Epithelial cell of esophagus (primary cell): ENCODE measurements at regions not wholly inside any gene's neighbourhood (a gene's known extent, or its start where the extent isn't known, plus 50 kb on each side); places are given as distances from the start of the nearest gene placed in this dataset.

Experiments
- DNase-seq: peaks from one replicate; pipeline ENCODE4 v3.0.0; 2010; ENCODE audit warnings: low read depth
- H3K4me3 ChIP-seq: 2 replicates; pipeline ENCODE4 v1.5.1; 2011; ENCODE audit warnings: mild to moderate bottlenecking, low read length, control low read depth
- TF ChIP-seq, protein P1 (sequence below): IDR thresholded peaks from 2 replicates; pipeline ENCODE4 v1.5.1; 2011; ENCODE audit warnings: low read depth, mild to moderate bottlenecking, low read length, control low read depth, inconsistent platforms; ENCODE audit not compliant: insufficient read depth; ENCODE audit errors: missing control alignments

GRCh38 chr15:39056357-39056756 is 491.7 kb upstream of the RASGRP1 start:
- DNase-seq = no peak
- TF ChIP-seq, protein P1, sequence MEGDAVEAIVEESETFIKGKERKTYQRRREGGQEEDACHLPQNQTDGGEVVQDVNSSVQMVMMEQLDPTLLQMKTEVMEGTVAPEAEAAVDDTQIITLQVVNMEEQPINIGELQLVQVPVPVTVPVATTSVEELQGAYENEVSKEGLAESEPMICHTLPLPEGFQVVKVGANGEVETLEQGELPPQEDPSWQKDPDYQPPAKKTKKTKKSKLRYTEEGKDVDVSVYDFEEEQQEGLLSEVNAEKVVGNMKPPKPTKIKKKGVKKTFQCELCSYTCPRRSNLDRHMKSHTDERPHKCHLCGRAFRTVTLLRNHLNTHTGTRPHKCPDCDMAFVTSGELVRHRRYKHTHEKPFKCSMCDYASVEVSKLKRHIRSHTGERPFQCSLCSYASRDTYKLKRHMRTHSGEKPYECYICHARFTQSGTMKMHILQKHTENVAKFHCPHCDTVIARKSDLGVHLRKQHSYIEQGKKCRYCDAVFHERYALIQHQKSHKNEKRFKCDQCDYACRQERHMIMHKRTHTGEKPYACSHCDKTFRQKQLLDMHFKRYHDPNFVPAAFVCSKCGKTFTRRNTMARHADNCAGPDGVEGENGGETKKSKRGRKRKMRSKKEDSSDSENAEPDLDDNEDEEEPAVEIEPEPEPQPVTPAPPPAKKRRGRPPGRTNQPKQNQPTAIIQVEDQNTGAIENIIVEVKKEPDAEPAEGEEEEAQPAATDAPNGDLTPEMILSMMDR = no peak
- no peak overlapping the region for H3K4me3 ChIP-seq

DNA sequence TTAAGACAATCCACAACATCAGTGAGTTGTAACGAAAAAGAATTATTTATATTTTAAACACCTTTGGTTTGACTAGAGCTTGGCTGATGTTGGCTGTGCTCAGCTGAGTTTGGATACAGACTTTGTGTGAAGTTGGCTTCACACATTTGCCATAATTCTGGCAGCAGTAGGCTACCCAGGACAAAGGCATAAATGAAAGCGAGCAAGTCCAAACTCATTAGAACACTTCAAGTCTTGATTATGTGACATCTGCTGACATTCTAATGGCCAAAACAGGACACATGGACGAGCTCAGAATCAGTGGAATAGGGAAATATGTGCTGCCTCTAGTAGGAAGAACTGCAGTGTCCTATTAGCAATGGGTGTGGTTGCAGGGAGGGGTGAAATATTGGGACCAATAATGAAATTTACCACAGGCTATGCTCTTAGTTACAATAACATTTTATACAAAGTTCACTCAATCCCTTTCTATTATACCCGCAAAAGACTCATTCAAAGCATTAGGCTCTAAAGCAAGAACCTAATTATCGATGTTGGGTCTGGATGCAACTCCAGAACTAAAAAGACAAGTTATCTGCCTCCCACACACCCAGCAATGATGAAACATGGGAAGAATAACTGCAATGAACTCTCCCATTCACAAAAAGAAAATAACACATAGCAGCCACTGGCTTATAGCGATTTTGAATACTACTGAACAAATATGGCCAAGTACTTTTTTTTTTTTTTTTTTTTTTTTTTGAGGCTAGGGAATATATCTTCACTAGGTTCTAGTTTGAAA is 493.9 kb upstream of the RASGRP1 start:
- TF ChIP-seq, protein P1 = no peak
- no peak for DNase-seq
- no peak overlapping the region for H3K4me3 ChIP-seq

GRCh38 chr15:39059917-39060316 is 495.3 kb upstream of the RASGRP1 start:
- TF ChIP-seq, protein P1 = no peak
- DNase-seq = no peak
- H3K4me3 ChIP-seq = no peak overlapping the region

DNA sequence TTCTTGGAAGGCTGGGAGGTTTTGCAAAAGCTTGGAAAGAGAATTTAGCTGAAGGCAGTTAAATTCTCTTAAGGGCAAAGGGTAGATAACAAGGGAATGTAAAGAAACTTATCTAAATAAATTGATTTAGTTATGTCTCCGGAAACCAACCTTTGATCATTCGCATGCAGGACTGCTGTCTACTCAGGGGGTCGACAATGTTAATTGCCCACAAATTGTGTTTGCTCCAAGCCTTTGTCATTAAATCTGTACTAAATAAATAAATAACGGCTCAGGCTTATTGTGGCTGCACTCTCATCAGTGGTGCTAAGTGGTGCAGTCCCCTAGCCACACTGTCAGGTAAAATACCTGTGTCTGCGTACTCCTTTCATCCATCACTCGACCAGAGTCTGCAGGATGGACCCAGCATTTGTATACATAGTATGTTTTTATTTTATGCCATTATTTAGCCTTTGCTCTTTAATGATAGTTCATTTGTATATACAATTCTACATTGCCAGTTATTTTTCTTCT is 497.4 kb upstream of the RASGRP1 start:
- TF ChIP-seq, protein P1 = no peak
- no peak for DNase-seq

DNA sequence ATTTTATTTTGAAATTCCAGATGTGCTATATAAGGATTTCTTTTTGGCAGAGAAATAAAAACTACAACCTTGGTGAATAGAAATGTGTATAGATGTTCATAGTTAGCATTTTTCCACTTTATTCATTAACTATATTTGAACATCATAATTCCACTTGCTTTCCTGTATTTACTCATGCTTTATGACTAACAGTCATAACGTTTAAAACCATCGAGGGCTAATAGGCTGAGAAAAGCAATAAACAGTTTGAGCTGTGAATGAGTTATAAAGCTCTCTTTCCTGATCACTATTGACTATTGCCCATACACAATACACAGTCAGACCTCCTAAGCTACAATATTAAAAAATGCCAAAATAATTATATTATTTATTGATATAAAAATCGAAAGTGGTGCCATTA is 502.1 kb upstream of the RASGRP1 start:
- no peak for DNase-seq
- no peak overlapping the region for H3K4me3 ChIP-seq
- TF ChIP-seq, protein P1 = no peak

More for the DNA sequence above, 497.4 kb upstream of the RASGRP1 start:
- no peak overlapping the region for H3K4me3 ChIP-seq

DNA sequence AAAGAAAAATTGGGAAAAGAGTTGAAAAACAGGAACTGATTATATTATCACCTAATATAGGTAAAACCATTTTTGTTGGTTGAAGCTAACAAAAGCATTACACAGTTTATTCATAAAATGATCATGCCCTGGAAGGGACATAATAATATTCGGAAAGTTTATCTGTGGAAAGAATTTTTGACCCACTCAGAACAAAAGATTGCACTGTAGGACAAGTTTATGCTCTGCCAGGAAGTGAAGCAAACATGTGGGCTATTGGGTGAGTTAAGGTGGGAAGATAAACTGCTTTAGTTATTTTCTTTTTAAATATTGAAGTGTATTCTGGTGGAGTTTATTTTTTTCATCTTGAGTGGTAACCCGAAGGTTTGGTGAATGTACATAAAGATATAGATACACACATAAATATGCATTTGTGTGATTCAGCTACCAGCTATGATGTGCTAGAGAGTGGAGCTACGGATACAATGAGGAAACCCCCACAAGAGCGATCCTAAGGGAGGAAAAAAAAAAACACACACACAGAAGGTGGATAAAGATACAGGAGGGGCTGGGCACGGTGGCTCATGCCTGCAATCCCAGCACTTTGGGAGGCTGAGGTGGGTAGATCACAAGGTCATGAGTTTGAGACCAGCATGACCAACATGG is 506.4 kb upstream of the THBS1 start:
- H3K4me3 ChIP-seq = no peak overlapping the region
- TF ChIP-seq, protein P1 = no peak
- no peak for DNase-seq
